NCI-H128 (cell line): ENCODE measurements at regions not wholly inside any gene's neighbourhood (a gene's known extent, or its start where the extent isn't known, plus 50 kb on each side); places are given as distances from the start of the nearest gene placed in this dataset.

Source experiments
- DNase-seq: peaks from one replicate; lab custom pipeline; 2025; ENCODE audit not compliant: unreplicated experiment; lab: John Stamatoyannopoulos, UW

DNA sequence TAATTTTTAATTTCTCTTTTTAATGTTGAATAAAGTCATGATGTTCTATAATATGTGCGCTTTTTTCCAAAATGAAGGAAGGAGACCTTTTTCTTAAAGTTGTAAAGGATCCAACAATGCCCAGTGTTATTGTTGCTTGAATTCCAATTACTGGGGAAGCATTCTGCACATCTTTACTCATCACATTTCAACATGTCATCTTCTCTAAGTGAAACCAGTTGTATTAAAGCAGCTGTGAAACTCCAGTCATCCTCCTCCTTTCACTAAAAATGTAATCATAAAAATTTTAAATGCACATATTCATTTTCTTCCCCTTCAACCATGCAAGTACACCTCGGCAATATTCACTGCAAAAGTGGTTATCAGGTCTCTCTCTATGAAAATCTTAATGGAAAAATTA, 722.7 kb downstream of the TSN start:
- no peak for DNase-seq

DNA sequence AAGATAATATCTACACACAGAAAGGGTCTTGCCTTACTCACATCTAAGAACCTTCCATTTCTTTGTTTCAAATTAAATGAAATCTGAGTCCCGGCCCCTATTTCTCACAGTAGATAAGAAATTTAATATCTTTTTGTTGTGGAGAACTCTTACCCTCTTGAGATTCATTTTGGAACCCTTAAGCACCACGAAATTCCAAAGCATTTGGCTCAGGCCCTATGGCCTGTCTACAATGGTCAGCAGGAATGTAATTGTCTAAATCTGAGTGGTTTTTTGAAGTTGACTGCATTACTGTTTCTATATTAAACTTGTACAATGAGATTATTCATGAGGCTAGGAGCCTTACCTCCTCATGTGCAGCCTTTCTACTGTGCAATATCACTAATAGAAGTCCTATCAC, 723.3 kb downstream of the TSN start:
- DNase-seq: no peak

GRCh38 chr2:122480501-122481243, 725.2 kb downstream of the TSN start:
- DNase-seq: no peak

GRCh38 chr2:122481244-122481622, 725.8 kb downstream of the TSN start:
- DNase-seq: no peak

- DNase-seq: no peak
Measured at GRCh38 chr2:122481717-122482116, 726.3 kb downstream of the TSN start.

DNA sequence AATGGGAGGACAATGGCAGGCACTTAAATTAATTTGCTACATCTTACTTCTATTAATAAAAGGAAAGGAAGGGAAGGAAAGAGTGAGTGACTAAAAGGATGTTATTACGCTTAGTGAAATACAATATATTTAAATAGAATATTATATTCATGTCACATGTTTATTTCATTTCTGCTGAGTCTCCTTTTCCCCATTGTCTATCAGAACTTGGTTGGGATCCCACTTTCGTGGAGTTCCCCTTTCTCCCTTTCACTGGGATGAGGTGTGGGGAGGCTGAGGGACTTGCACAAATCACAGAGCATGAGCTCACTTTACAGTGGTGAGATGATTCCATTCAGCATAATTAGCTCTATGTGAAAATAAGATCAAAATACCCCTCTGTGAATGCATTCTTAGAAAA, 730.6 kb downstream of the TSN start:
- no peak for DNase-seq

DNA sequence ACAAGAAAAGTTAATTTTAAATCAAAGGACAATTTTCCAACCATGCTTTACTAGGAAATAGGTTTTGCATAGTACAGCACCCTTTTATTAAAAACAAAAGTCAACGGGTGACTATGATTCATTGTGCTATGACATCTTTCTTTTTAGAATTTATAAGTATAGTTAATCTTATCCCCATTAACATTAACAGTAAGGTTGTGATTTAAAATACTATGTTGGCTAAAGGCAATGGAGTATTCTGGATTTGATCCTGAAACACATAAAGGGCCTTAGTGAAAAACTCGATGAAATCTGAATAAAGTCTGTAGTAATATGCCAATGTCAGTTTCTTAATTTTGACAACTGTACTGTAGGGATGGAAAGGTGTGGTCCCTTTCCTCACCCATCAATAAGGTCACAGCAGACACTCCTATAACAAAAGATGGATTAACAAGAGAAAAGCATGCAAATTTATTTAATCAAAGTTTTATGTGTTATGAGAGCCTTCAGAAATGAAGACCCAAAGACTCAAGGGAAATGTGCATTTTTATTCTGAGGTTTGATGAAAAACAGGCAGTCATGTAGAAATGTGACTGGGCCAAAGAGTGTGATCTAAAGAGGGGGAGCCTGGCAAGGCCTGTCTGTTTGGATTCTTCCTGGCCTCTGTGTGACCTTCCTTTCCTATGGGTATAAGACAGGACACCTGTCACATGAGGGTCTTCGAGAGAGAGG, 731.4 kb downstream of the TSN start:
- DNase-seq: no peak

DNA sequence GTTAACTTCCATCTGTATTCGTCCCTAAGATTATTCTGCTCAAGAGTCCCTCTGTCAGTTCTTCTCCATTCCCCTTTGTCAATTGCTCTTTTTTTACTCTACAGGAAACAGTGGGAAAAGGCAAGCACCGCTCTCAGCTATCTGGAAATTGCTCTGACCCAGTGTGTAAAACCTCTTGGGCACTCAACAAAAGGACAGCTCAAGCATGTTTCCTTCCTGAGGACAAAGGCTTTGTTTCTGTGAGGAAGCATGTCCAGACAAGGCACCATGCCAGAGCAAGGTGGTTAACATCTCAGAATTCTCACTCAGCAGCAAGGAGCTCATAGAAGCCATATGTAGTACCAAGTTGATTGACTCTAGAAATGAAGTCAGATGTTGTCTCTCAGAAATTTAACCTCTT, 735.6 kb downstream of the TSN start:
- no peak for DNase-seq

DNA sequence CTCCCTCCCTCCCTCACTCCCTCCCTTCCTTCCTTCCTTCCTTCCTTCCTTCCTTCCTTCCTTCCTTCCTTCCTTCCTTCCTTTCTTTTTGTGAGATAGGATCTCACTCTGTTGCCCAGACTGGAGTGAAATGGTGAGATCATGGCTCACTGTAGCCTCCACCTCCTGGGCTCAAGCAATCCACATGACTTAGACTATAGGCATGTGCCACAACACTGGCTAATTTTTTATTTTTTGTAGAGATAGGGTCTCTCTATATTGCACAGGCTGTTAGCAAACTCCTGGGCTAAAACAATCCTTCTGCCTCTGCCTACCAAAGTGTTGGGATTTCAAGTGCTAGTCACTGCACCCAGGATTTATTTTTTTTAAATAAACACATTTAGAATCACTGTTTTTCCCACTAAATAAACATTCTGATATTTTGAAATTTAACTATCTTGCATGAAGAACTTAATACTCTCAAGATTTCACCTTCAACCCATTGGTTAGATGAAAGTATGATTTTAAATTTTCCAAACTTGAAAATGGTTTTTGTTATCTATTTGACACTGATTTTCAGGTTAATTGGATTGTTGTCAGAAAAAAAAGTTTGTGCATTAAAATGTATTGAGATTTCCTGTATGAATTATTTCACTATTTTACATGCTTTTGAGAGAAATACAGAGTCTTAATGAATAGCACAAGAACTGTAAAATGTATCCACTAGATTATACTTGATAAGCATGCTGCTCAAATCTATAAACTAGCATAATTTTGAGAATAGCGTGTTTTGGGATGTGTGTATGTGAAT, 745.1 kb downstream of the TSN start:
- DNase-seq: no peak

GRCh38 chr2:122506620-122507019, 751.2 kb downstream of the TSN start:
- DNase-seq: no peak

- DNase-seq: no peak
Measured at GRCh38 chr2:122507261-122507660, 751.8 kb downstream of the TSN start.

GRCh38 chr2:122512091-122512490, 756.6 kb downstream of the TSN start:
- no peak for DNase-seq

- DNase-seq: no peak
Measured at GRCh38 chr2:122514451-122514996, 759.1 kb downstream of the TSN start.

DNA sequence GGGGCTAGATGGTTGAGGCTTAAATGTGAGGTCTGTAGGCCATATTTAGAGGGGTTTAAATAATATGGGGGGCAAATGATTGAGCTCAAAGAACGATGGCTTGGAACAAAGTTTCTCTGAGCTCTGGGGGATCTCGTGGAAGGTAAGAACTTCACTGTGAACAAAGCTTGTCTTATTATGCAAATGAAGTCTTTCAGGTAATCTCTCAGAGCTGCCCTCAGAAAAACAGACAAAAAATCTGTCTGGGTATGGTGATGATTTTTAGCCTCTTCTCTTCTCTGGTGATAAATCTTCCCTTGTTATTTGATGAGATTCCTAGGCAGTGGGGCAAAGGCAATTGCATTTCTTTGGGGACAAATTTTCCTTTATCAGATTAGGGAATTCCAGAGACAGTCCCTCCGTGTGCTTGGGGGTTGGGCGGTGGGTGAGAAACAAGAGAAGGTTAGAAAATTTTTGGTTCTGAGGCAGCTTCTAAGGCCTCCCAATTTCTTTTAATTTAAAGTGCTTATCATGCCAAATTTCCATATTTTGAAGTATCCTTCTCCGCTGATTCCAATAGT, 760.4 kb downstream of the TSN start:
- DNase-seq: no peak

DNA sequence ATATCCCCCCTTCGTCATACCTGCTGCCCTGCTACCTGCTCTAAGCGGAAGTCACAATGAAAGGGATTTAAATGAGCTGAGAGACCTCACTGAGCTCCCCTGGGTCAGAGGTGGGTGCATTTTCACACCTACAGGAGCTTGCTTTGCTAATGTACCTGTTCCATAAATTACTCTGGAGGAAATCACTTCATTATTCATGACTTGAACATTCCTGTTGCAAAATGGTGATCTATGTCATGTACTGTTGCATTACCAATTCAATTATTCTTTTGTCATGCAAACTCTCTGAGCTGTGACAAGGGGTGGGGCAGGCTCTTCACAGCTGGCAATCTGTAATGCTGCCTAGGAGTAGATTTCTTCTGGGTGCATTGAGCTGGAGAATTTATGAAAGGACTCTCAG, 761.3 kb downstream of the TSN start:
- no peak for DNase-seq

- no peak for DNase-seq
Measured at GRCh38 chr2:122519366-122519765, 763.9 kb downstream of the TSN start.

GRCh38 chr2:122519821-122520611, 764.6 kb downstream of the TSN start:
- no peak for DNase-seq

- DNase-seq: no peak
Measured at GRCh38 chr2:122523143-122523542, 767.7 kb downstream of the TSN start.

- no peak for DNase-seq
Measured at GRCh38 chr2:122523981-122524380, 768.5 kb downstream of the TSN start.

DNA sequence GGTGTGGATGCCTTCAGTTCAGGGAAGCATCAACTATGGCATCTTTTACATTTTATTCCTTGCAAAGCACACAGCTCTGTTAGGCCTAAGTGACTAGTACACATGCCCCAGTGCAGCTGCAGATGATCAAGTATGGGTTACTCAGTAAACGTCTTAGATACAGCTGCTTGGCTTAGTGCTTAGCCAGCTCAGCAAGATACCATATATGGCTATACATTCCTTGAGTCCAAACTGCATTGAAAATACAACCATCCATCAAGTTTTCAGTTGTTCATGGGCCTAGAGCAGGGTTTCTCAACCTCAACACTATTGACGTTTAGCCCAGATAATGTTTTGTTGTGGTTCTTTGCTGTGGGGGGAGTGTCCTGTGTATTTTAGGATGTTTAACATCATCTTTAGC, 769.9 kb downstream of the TSN start:
- DNase-seq: no peak

DNA sequence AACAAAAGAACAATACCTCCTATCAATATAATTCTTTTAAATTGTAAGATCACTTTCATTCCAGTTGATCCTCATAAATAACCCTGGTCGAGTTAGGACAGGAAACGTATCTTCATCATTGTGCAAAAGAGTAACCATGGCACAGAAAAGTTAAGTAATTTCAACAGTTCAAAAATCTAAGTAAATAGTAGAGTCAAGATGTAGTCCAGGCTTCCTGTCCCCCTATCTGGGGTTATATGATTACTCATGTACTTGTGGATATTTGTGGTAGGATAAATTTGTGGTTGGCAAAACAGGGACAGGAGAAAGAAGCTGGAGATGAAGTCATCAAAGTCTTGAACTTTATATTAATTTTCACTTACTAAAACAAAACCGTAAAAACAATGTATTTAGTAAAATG, 772.6 kb downstream of the TSN start:
- no peak for DNase-seq
